GM23338 (cell line): ENCODE measurements at regions not wholly inside any gene's neighbourhood (a gene's known extent, or its start where the extent isn't known, plus 50 kb on each side); places are given as distances from the start of the nearest gene placed in this dataset.

Experiments
- ATAC-seq: fragments of 200-7000 bp; cut with Tn5 transposase; 3 replicates; pipeline ENCODE4 v1.9.1; 2020
- DNase-seq: peaks from one replicate; pipeline ENCODE4 v3.0.0-alpha.2; 2015; ENCODE audit warnings: low spot score
- H2AFZ ChIP-seq: fragments of 200-600 bp; sonication (generic); 2 replicates; pipeline ENCODE4 v1.8.0; 2016; ENCODE audit warnings: antibody characterized with exemption, mild to moderate bottlenecking, moderate library complexity
- H3F3A ChIP-seq: fragments of 200-600 bp; sonication (generic); replicated peaks from 2 replicates; pipeline ENCODE4 v1.8.0; 2017; ENCODE audit warnings: antibody characterized with exemption, mixed run types, low read depth
- H3K27ac ChIP-seq: fragments of 200-600 bp; sonication (generic); 2 replicates; pipeline ENCODE4 v1.6.1; 2016; ENCODE audit warnings: low read depth
- H3K27me3 ChIP-seq: fragments of 200-600 bp; sonication (generic); 2 replicates; pipeline ENCODE4 v1.8.0; 2016; ENCODE audit warnings: mild to moderate bottlenecking, mixed run types, moderate library complexity; ENCODE audit not compliant: insufficient read depth
- H3K36me3 ChIP-seq: fragments of 200-600 bp; sonication (generic); 2 replicates; pipeline ENCODE4 v1.8.0; 2016; ENCODE audit warnings: mild to moderate bottlenecking; ENCODE audit not compliant: insufficient read depth
- H3K4me1 ChIP-seq: fragments of 200-600 bp; sonication (generic); 2 replicates; pipeline ENCODE4 v1.8.0; 2016; ENCODE audit warnings: mild to moderate bottlenecking, moderate library complexity; ENCODE audit not compliant: insufficient read depth
- H3K4me2 ChIP-seq: fragments of 200-600 bp; sonication (generic); 2 replicates; pipeline ENCODE4 v1.7.1; 2017; ENCODE audit warnings: mixed run types
- H3K4me3 ChIP-seq: fragments of 200-600 bp; sonication (generic); 2 replicates; pipeline ENCODE4 v1.6.1; 2016; ENCODE audit warnings: mixed run types
- H3K79me2 ChIP-seq: fragments of 200-600 bp; sonication (generic); replicated peaks from 2 replicates; pipeline ENCODE4 v1.8.0; 2017; ENCODE audit warnings: mild to moderate bottlenecking; ENCODE audit not compliant: insufficient read depth
- H3K9me2 ChIP-seq: fragments of 200-600 bp; sonication (generic); 2 replicates; pipeline ENCODE4 v1.8.0; 2017; ENCODE audit not compliant: insufficient read depth
- H4K20me1 ChIP-seq: fragments of 200-600 bp; sonication (generic); replicated peaks from 2 replicates; pipeline ENCODE4 v1.8.0; 2017; ENCODE audit warnings: mild to moderate bottlenecking; ENCODE audit not compliant: insufficient read depth
- H3K27ac Mint-ChIP-seq: 2 replicates; pipeline ENCODE4 v1.8.0; 2020; ENCODE audit warnings: inconsistent platforms, mild to moderate bottlenecking, moderate library complexity, mixed read lengths
- H3K27me3 Mint-ChIP-seq: 3 replicates; pipeline ENCODE4 v1.8.0; 2022; ENCODE audit warnings: low read depth, mild to moderate bottlenecking, moderate library complexity, mixed read lengths, inconsistent platforms; ENCODE audit not compliant: insufficient read depth, poor library complexity
- H3K36me3 Mint-ChIP-seq: 3 replicates; pipeline ENCODE4 v1.8.0; 2021; ENCODE audit warnings: low read depth, mild to moderate bottlenecking, inconsistent platforms, moderate library complexity, mixed read lengths
- H3K4me1 Mint-ChIP-seq: 3 replicates; pipeline ENCODE4 v1.8.0; 2020; ENCODE audit warnings: mild to moderate bottlenecking, inconsistent platforms, mixed read lengths
- H3K4me3 Mint-ChIP-seq: 3 replicates; pipeline ENCODE4 v1.8.0; 2021; ENCODE audit warnings: moderate library complexity, mild to moderate bottlenecking, inconsistent platforms, mixed read lengths
- H3K9me3 Mint-ChIP-seq: 3 replicates; pipeline ENCODE4 v1.8.0; 2020; ENCODE audit warnings: moderate library complexity, mild to moderate bottlenecking, inconsistent platforms, mixed read lengths
- ETS1 ChIP-seq: IDR thresholded peaks from 2 replicates; pipeline ENCODE4 v1.6.1; 2016; ENCODE audit warnings: antibody characterized with exemption
- EZH2 ChIP-seq: fragments of 200-600 bp; sonication (generic); IDR thresholded peaks from one replicate; pipeline ENCODE4 v1.8.0; 2017; ENCODE audit warnings: antibody characterized with exemption, mild to moderate bottlenecking, low read depth; ENCODE audit not compliant: unreplicated experiment
- EZH2phosphoT487 ChIP-seq: fragments of 200-600 bp; sonication (generic); IDR thresholded peaks from one replicate; pipeline ENCODE4 v1.8.1; 2018; ENCODE audit warnings: antibody characterized with exemption; ENCODE audit not compliant: unreplicated experiment
- POLR2AphosphoS5 ChIP-seq: IDR thresholded peaks from 2 replicates; pipeline ENCODE4 v1.6.1; 2016; ENCODE audit warnings: antibody characterized with exemption, low read depth
- STAT1 ChIP-seq: IDR thresholded peaks from one replicate; pipeline ENCODE4 v1.6.1; 2016; ENCODE audit warnings: antibody characterized with exemption; ENCODE audit not compliant: unreplicated experiment
- ZNF462 ChIP-seq: fragments of 250-450 bp; sonication (Bioruptor Pico); IDR thresholded peaks from 2 replicates; pipeline ENCODE4 v1.5.0; 2020; ENCODE audit warnings: mild to moderate bottlenecking, moderate library complexity

- no peak for TF ChIP-seq ZNF462 (CRISPR knock-in tag)
- TF ChIP-seq EZH2: no peak
- TF ChIP-seq POLR2AphosphoS5: no peak
Observed at GRCh38 chr11:24082860-24083259, 414.0 kb upstream of the LUZP2 start (continued).

- no peaks in the 10 kb centered on the region for H4K20me1 ChIP-seq
- H3K9me2 ChIP-seq: no peaks in the 10 kb centered on the region
- no peak overlapping the region for H3K4me2 ChIP-seq
- no peak overlapping the region for H3K27ac ChIP-seq
- no peak for TF ChIP-seq STAT1
- H3K27me3 Mint-ChIP-seq: peaks cover 2% of the 10 kb centered on the region
- H2AFZ ChIP-seq: no peak overlapping the region
- H3K9me3 Mint-ChIP-seq: no peaks in the 10 kb centered on the region
- H3K4me3 ChIP-seq: no peak overlapping the region
- H3K36me3 Mint-ChIP-seq: no peaks in the 10 kb centered on the region
- H3K4me3 Mint-ChIP-seq: no peak overlapping the region
- no peaks in the 10 kb centered on the region for H3K27me3 ChIP-seq
- no peaks in the 10 kb centered on the region for H3K36me3 ChIP-seq
- no peaks in the 10 kb centered on the region for H3K4me1 ChIP-seq
- H3F3A ChIP-seq: no peaks in the 10 kb centered on the region
- DNase-seq (no peak), ATAC-seq (no peak)
- H3K27ac Mint-ChIP-seq: no peak overlapping the region
- no peaks in the 10 kb centered on the region for H3K79me2 ChIP-seq
- H3K4me1 Mint-ChIP-seq: peaks cover 4% of the 10 kb centered on the region; the same call in 1 of the 3 replicates
Observed at GRCh38 chr11:24084956-24085355, 411.9 kb upstream of the LUZP2 start.

- no peaks in the 10 kb centered on the region for H3K4me1 ChIP-seq
- no peaks in the 10 kb centered on the region for H3K36me3 ChIP-seq
- DNase-seq (no peak), ATAC-seq (no peak)
- no peak overlapping the region for H3K4me3 ChIP-seq
- H2AFZ ChIP-seq: no peak overlapping the region
- Mint-ChIP-seq H3K4me3 (no peak overlapping the region), H3K27ac (no peak overlapping the region), H3K36me3 (no peaks in the 10 kb centered on the region), H3K9me3 (no peaks in the 10 kb centered on the region), H3K27me3 (peaks cover 2% of the 10 kb centered on the region), H3K4me1 (peaks cover 4% of the 10 kb centered on the region; the same call in 1 of the 3 replicates)
- H3K27ac ChIP-seq: no peak overlapping the region
- H3K9me2 ChIP-seq: no peaks in the 10 kb centered on the region
- H3K4me2 ChIP-seq: no peak overlapping the region
- H3F3A ChIP-seq: no peaks in the 10 kb centered on the region
- H4K20me1 ChIP-seq: no peaks in the 10 kb centered on the region
- no peaks in the 10 kb centered on the region for H3K27me3 ChIP-seq
- H3K79me2 ChIP-seq: no peaks in the 10 kb centered on the region
- TF ChIP-seq POLR2AphosphoS5 (no peak), ETS1 (no peak), EZH2phosphoT487 (no peak)
Observed at GRCh38 chr11:24086921-24087320, 409.9 kb upstream of the LUZP2 start.
